WERI-Rb-1 (cell line): ENCODE measurements at regions not wholly inside any gene's neighbourhood (a gene's known extent, or its start where the extent isn't known, plus 50 kb on each side); places are given as distances from the start of the nearest gene placed in this dataset.

Experiments used
- DNase-seq: peaks from one replicate; pipeline ENCODE4 v3.0.0-alpha.2; 2020
- H3K27ac ChIP-seq: fragments of 250-450 bp; sonication (Bioruptor Pico); 2 replicates; pipeline ENCODE4 v1.5.1; 2020; ENCODE audit warnings: mild to moderate bottlenecking, moderate library complexity
- H3K27me3 ChIP-seq: fragments of 250-450 bp; sonication (Bioruptor Pico); 2 replicates; pipeline ENCODE4 v1.5.1; 2021; ENCODE audit warnings: mild to moderate bottlenecking, low read depth, moderate library complexity; ENCODE audit not compliant: insufficient read depth, severe bottlenecking
- H3K36me3 ChIP-seq: fragments of 250-450 bp; sonication (Bioruptor Pico); 2 replicates; pipeline ENCODE4 v1.5.1; 2020; ENCODE audit warnings: mild to moderate bottlenecking, moderate library complexity
- H3K4me3 ChIP-seq: 2 replicates; pipeline ENCODE4 v1.5.1; 2011; ENCODE audit warnings: low read depth, mild to moderate bottlenecking, control low read depth, low read length
- H3K9me3 ChIP-seq: fragments of 250-450 bp; sonication (Bioruptor Pico); 2 replicates; pipeline ENCODE4 v1.5.1; 2021; ENCODE audit warnings: mild to moderate bottlenecking, moderate library complexity; ENCODE audit not compliant: severe bottlenecking
- TF ChIP-seq, protein P1 (sequence below): IDR thresholded peaks from 2 replicates; pipeline ENCODE4 v1.5.1; 2011; ENCODE audit warnings: low read depth, mild to moderate bottlenecking, control low read depth, inconsistent platforms, low read length

DNA sequence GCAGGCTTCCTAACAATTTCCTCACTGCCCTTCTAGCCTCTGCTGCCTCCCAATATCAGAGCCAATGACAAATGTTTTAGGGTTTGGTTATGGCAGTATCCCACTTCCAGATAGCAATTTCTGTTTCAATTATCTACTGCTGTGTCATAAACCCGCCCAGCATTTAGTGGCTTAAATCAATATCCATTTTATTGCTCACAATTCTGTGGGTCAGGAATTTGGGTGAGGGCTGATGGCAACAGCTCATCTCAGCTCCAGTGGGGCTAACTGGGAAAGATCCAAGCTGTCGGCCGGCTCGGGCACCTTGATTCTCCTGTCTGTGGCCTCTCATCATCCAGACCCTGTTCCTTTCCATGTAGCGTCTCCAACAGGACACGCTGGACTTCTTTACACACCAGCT lies 85.3 kb upstream of the GOLGA8J start:
- Histone ChIP-seq H3K27me3 (no peaks in the 10 kb centered on the region), H3K27ac (no peak overlapping the region), H3K36me3 (no peaks in the 10 kb centered on the region), H3K4me3 (no peak overlapping the region), H3K9me3 (no peaks in the 10 kb centered on the region)
- TF ChIP-seq, protein P1, sequence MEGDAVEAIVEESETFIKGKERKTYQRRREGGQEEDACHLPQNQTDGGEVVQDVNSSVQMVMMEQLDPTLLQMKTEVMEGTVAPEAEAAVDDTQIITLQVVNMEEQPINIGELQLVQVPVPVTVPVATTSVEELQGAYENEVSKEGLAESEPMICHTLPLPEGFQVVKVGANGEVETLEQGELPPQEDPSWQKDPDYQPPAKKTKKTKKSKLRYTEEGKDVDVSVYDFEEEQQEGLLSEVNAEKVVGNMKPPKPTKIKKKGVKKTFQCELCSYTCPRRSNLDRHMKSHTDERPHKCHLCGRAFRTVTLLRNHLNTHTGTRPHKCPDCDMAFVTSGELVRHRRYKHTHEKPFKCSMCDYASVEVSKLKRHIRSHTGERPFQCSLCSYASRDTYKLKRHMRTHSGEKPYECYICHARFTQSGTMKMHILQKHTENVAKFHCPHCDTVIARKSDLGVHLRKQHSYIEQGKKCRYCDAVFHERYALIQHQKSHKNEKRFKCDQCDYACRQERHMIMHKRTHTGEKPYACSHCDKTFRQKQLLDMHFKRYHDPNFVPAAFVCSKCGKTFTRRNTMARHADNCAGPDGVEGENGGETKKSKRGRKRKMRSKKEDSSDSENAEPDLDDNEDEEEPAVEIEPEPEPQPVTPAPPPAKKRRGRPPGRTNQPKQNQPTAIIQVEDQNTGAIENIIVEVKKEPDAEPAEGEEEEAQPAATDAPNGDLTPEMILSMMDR, result no peak
- DNase-seq, result no peak

DNA sequence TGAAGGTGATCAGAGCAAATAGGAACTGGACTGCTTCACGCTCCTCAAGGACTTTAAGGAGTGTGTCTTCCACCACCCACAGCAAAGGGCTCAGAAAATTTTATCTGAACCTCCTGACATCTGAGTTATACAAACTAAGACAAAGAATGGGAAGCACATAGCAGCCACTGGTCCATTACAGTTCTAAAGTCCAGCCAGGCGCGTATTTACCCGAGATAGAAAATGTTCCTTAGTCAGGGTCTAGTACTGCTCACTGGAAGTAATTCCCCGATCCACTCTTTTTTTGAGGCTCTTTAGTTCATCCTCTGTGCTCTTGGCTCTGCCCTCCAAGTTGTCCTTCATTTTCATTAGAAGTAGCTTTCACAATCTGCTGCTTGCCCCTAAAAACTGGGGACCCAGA lies 88.5 kb upstream of the GOLGA8J start:
- TF ChIP-seq, protein P1, result no peak
- Histone ChIP-seq H3K9me3 (no peaks in the 10 kb centered on the region), H3K4me3 (no peak overlapping the region), H3K27ac (no peak overlapping the region), H3K27me3 (no peaks in the 10 kb centered on the region), H3K36me3 (no peaks in the 10 kb centered on the region)
- DNase-seq, result no peak

- TF ChIP-seq, protein P1, result no peak
- H3K9me3 ChIP-seq, result no peaks in the 10 kb centered on the region
- no peak overlapping the region for H3K27ac ChIP-seq
- H3K36me3 ChIP-seq, result no peaks in the 10 kb centered on the region
- DNase-seq, result no peak
- H3K27me3 ChIP-seq, result no peaks in the 10 kb centered on the region
- no peak overlapping the region for H3K4me3 ChIP-seq
These were observed 91.8 kb upstream of the GOLGA8J start for GRCh38 chr15:29990954-29991353.

DNA sequence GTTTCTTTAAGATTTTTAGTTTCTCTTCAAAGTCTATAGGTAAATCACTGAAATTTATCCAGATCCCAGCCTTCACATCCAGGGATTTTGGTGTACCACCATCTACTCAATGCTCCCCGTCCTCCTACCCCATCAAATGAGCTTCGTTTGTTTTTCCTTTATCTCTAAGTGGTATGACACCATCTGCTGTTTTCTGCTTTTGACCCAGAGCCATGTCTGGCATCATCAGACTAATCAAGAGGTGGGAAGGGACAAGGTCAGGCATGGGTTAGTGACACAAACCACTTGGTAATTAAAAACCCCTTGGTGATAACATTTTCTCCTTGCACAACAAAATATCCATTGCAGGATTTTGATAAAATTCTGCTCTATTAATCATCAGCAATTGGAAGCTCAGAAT lies 92.7 kb upstream of the GOLGA8J start:
- TF ChIP-seq, protein P1, result no peak
- no peaks in the 10 kb centered on the region for H3K9me3 ChIP-seq

GRCh38 chr15:29988701-29989100 lies 94.1 kb upstream of the GOLGA8J start:
- Histone ChIP-seq H3K9me3 (no peaks in the 10 kb centered on the region), H3K4me3 (no peak overlapping the region), H3K27ac (no peak overlapping the region), H3K27me3 (no peaks in the 10 kb centered on the region), H3K36me3 (no peaks in the 10 kb centered on the region)
- no peak for DNase-seq
- TF ChIP-seq, protein P1, result no peak

More for the DNA sequence above, 92.7 kb upstream of the GOLGA8J start:
- H3K4me3 ChIP-seq, result no peak overlapping the region
- H3K36me3 ChIP-seq, result no peaks in the 10 kb centered on the region
- no peak overlapping the region for H3K27ac ChIP-seq
- H3K27me3 ChIP-seq, result no peaks in the 10 kb centered on the region
- DNase-seq, result peak; percentile 9

DNA sequence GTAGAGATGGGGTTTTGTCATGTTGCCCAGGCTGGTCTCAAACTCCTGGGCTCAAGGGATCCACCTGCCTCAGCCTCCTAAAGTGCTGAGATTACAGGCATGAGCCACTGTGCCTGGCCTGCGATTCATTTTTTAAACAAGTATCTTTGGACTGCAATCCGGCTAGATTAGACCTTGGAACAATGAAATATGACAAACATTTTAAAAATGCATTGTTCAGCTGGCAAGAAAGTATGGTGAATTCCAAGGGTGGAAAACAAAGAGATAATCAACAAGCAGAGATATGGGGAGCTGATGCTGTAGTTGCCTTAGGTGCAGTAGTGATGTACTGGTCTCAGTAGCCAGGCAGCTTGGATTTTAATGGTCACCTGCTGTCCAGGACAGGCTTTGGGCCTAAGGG lies 95.8 kb upstream of the GOLGA8J start:
- H3K36me3 ChIP-seq, result no peaks in the 10 kb centered on the region
- no peaks in the 10 kb centered on the region for H3K9me3 ChIP-seq
- no peak overlapping the region for H3K27ac ChIP-seq
- no peaks in the 10 kb centered on the region for H3K27me3 ChIP-seq
- TF ChIP-seq, protein P1, result no peak
- no peak for DNase-seq
- H3K4me3 ChIP-seq, result no peak overlapping the region
